ENCODE measurements at regions not wholly inside any gene's neighbourhood (a gene's known extent, or its start where the extent isn't known, plus 50 kb on each side); places are given as distances from the start of the nearest gene placed in this dataset.

DNA sequence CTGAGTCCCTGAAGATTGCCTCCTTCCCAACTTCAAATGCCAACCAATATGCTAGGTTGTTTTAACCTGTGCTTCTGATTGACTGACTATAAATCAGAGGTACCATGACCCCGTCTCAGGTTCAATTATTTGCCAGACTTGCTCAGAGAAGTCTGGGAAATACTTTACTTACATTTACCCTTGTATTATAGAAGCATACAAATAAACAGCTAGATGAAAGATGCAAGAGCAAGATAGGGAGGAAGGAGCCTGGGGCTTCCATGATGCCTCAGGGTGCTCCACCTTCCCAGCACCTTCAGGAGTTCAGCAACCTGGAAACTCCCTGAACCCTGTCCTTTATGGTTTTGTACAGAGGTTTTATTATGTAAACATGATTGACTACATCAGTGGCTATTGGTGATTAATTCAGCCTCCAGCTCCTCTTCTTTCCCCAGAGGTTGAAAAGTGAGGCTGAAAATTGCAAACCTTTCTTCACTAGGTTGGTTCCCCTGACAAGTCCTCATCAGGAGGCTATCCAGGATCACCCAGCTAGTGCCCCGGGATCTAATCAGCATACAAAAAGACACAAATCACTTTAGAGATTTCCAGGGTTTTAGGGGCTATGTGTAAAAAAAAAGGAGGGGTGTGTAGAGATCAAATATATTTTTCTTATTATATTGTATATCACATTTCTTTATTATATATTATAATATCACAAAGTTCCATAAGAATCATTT is 547.7 kb downstream of the EPM2A start:
- DNase-seq (ENCODE audit: low read depth), result no peak
- TF ChIP-seq, protein P1, sequence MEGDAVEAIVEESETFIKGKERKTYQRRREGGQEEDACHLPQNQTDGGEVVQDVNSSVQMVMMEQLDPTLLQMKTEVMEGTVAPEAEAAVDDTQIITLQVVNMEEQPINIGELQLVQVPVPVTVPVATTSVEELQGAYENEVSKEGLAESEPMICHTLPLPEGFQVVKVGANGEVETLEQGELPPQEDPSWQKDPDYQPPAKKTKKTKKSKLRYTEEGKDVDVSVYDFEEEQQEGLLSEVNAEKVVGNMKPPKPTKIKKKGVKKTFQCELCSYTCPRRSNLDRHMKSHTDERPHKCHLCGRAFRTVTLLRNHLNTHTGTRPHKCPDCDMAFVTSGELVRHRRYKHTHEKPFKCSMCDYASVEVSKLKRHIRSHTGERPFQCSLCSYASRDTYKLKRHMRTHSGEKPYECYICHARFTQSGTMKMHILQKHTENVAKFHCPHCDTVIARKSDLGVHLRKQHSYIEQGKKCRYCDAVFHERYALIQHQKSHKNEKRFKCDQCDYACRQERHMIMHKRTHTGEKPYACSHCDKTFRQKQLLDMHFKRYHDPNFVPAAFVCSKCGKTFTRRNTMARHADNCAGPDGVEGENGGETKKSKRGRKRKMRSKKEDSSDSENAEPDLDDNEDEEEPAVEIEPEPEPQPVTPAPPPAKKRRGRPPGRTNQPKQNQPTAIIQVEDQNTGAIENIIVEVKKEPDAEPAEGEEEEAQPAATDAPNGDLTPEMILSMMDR (conservative IDR thresholded peaks at IDR 0.05; ENCODE audit: low read depth, low read length), result no peak
- no peak overlapping the region for H3K4me3 ChIP-seq (ENCODE audit: low read depth, low read length)

DNA sequence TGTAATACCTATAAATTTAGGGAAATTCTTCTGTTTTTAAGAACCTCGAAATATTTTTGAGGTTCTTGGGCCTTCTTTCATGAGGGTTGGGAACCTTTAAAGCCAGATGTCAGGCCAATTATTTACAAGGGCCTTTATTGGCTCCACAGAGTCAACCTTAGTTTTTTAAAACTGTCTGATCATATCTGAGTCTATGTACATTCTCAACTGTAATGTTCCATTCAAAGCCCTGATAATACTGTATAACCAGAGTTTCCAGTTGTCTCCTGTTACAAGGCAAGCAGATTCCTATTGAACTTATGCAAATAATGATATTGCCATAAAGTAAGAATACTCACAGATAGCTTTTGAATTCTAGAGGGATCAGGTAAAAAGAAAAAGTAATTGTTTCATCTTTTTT is 545.5 kb downstream of the EPM2A start:
- no peak for DNase-seq (ENCODE audit: low read depth)

DNA sequence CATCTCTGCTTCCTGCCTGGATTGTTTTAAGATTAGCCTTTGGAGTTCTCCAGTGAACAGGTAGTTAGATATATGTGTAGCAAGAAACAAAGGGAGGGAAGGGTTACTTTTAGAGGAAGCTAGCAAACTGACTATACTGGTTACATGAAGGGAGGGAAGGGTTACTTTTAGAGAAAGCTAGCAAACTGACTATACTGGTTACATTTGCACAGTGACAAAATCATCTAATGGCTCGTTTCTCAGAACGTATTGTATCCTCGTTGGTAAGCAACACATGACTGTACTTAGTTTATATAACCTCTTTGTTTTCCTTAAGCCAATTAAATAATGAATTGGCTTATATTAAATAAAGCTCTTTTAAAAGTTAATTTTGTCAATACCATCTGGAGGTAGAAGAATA is 540.9 kb downstream of the EPM2A start:
- no peak for DNase-seq (ENCODE audit: low read depth)
- TF ChIP-seq, protein P1 (conservative IDR thresholded peaks at IDR 0.05; ENCODE audit: low read depth, low read length), result no peak

More for the DNA sequence above, 545.5 kb downstream of the EPM2A start:
- TF ChIP-seq, protein P1 (conservative IDR thresholded peaks at IDR 0.05; ENCODE audit: low read depth, low read length), result no peak
- H3K4me3 ChIP-seq (ENCODE audit: low read depth, low read length), result no peak overlapping the region

DNA sequence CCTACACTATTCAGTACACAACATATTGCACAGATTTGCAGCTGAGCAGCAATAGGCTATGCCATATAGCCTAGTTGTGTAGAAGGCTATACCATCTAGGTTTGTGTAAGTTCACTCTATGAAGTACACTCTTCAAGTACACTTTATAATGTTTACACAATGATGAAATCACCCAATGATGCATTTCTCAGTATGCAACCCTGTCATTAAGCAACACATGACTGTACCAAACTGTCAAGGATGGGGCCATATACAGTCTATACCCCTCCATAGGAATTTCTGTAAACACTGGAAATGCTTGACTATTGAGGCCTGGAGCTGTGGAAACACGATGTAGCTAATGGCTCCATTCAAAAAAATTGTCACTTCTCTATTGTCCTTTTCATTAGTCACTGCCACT is 535.4 kb downstream of the EPM2A start:
- H3K4me3 ChIP-seq (ENCODE audit: low read depth, low read length), result no peak overlapping the region
- TF ChIP-seq, protein P1 (conservative IDR thresholded peaks at IDR 0.05; ENCODE audit: low read depth, low read length), result no peak
- peak; percentile 43 for DNase-seq (ENCODE audit: low read depth)

More for the DNA sequence above, 540.9 kb downstream of the EPM2A start:
- no peak overlapping the region for H3K4me3 ChIP-seq (ENCODE audit: low read depth, low read length)

DNA sequence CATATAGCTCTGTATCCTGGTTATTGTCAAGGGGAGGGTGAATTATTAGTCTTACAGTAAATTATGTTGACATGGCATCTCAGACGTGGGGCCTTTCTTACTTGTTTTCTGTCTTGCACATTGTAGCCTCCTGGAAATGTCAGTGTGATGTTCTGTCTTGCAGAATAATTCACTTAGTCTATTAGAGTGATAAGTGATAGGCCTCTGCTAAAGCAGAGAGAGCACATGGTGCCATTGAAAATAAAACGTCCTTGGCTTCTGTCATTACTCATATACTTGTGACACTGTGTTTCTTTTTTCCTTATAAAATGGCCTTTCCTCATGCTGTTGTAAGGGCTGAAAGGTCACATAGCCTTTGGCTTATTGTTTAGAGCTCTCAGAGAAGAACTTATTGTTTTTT is 531.0 kb downstream of the EPM2A start:
- TF ChIP-seq, protein P1 (conservative IDR thresholded peaks at IDR 0.05; ENCODE audit: low read depth, low read length), result no peak
- no peak for DNase-seq (ENCODE audit: low read depth)
- H3K4me3 ChIP-seq (ENCODE audit: low read depth, low read length), result no peak overlapping the region

DNA sequence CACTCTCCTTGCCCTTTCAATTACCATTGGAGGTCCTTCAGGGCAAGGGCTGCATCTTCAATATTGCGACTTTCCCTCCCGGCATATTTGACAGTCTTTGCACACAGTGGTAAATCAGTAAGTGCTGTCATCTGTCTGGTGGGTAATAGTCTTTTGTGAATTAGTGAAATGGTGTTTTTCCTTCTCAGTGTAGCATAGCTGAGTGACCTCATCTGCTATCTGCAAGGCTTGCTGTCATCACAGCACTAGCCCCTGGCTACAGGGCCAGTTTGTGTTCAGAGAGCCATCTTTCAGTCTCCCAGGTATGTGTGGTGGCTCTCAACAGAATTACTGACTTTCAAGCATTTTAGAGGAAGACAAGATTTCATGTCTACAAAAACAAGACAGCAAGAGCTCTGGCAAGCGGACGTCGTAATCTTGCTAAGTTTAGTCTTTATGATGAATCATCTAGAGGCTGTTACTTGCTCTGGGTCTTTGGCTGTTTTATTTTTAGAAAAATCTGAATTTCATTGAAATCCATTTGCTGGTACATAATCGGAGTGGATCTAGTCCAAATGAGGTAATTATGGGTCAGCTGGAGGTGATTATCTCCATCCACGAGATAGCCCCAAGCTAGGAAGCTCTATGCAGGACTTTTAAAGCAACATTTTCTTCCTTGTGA is 528.9 kb downstream of the EPM2A start:
- H3K4me3 ChIP-seq (ENCODE audit: low read depth, low read length), result no peak overlapping the region
- DNase-seq (ENCODE audit: low read depth), result peak; percentile 61
- TF ChIP-seq, protein P1 (conservative IDR thresholded peaks at IDR 0.05; ENCODE audit: low read depth, low read length), result no peak

DNA sequence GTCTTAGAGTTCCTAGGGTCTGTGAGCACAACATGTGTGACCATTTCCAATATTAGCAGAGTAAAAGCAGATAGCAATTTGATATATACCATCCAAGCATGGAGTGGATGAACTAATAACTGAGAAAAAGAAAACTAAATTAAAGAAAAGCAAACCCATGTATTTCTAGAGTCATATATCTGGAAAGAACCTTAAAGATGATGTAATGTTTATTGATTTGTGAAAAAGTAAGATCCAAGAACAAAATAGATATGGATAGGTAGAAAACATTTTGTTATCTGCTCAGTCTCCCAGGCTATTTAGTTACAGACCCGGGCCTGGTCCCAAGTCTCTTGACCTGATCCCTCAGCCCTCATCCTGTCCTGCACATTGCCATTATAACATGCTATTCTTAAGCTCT is 526.8 kb downstream of the EPM2A start:
- H3K4me3 ChIP-seq (ENCODE audit: low read depth, low read length), result no peak overlapping the region
- TF ChIP-seq, protein P1 (conservative IDR thresholded peaks at IDR 0.05; ENCODE audit: low read depth, low read length), result no peak
- DNase-seq (ENCODE audit: low read depth), result no peak

All from choroid plexus epithelial cell (primary cell).